ENCODE measurements at regions not wholly inside any gene's neighbourhood (a gene's known extent, or its start where the extent isn't known, plus 50 kb on each side); places are given as distances from the start of the nearest gene placed in this dataset.
A peak's percentile ranks its signal among the peaks of the same experiment; 100 is the strongest.

GRCh38 chr5:125317536-125317995, 571.1 kb upstream of the ZNF608 start:
- Histone ChIP-seq H3K4me3 (no peak overlapping the region), H3K4me1 (no peaks in the 10 kb centered on the region), H3K27ac (replicated peaks) (no peak overlapping the region), H3K27me3 (ENCODE audit: low read depth) (no peaks in the 10 kb centered on the region), H3K9me3 (replicated peaks) (peaks cover 4% of the 10 kb centered on the region), H3K36me3 (no peaks in the 10 kb centered on the region)
- no peak for DNase-seq
- intact Hi-C loops (cut with micrococcal nuclease), result no loop called here
- TF ChIP-seq, protein P1, sequence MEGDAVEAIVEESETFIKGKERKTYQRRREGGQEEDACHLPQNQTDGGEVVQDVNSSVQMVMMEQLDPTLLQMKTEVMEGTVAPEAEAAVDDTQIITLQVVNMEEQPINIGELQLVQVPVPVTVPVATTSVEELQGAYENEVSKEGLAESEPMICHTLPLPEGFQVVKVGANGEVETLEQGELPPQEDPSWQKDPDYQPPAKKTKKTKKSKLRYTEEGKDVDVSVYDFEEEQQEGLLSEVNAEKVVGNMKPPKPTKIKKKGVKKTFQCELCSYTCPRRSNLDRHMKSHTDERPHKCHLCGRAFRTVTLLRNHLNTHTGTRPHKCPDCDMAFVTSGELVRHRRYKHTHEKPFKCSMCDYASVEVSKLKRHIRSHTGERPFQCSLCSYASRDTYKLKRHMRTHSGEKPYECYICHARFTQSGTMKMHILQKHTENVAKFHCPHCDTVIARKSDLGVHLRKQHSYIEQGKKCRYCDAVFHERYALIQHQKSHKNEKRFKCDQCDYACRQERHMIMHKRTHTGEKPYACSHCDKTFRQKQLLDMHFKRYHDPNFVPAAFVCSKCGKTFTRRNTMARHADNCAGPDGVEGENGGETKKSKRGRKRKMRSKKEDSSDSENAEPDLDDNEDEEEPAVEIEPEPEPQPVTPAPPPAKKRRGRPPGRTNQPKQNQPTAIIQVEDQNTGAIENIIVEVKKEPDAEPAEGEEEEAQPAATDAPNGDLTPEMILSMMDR (IDR thresholded peaks at IDR 0.05; ENCODE audit: borderline replicate concordance), result no peak

DNA sequence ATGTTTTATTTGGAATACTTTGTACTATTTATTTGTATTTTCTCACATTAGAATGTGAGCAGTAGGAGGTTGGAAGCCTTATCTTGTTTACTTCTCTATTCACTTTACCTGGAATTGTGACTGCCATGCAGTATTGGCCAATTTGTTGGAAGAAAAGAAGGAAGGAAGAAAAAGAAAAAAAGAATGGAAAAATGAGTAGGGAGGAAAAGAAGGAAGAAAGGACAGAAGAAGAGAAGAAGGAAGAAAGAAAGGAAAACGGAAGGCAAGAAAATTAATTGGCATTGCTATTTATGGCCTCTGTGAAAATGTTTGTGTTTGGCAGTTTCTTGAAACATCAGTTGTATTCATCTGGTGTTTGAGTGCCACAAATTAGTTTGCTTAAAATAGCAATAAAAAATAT, 575.2 kb upstream of the ZNF608 start:
- H3K4me1 ChIP-seq, result peaks cover 7% of the 10 kb centered on the region
- no peak overlapping the region for H3K27ac ChIP-seq (replicated peaks)
- intact Hi-C loops (cut with micrococcal nuclease), result no loop called here
- H3K27me3 ChIP-seq (ENCODE audit: low read depth), result no peaks in the 10 kb centered on the region
- DNase-seq, result no peak
- no peaks in the 10 kb centered on the region for H3K36me3 ChIP-seq
- H3K4me3 ChIP-seq, result no peak overlapping the region
- no peaks in the 10 kb centered on the region for H3K9me3 ChIP-seq (replicated peaks)
- TF ChIP-seq, protein P1 (IDR thresholded peaks at IDR 0.05; ENCODE audit: borderline replicate concordance), result no peak

GRCh38 chr5:125323613-125324012, 577.2 kb upstream of the ZNF608 start:
- H3K9me3 ChIP-seq (replicated peaks), result no peaks in the 10 kb centered on the region
- H3K36me3 ChIP-seq, result no peaks in the 10 kb centered on the region
- H3K27me3 ChIP-seq (ENCODE audit: low read depth), result no peaks in the 10 kb centered on the region
- intact Hi-C loops (cut with micrococcal nuclease), result no loop called here
- H3K4me3 ChIP-seq, result no peak overlapping the region
- peaks cover 7% of the 10 kb centered on the region for H3K4me1 ChIP-seq
- H3K27ac ChIP-seq (replicated peaks), result no peak overlapping the region
- TF ChIP-seq, protein P1 (IDR thresholded peaks at IDR 0.05; ENCODE audit: borderline replicate concordance), result no peak
- DNase-seq, result no peak

DNA sequence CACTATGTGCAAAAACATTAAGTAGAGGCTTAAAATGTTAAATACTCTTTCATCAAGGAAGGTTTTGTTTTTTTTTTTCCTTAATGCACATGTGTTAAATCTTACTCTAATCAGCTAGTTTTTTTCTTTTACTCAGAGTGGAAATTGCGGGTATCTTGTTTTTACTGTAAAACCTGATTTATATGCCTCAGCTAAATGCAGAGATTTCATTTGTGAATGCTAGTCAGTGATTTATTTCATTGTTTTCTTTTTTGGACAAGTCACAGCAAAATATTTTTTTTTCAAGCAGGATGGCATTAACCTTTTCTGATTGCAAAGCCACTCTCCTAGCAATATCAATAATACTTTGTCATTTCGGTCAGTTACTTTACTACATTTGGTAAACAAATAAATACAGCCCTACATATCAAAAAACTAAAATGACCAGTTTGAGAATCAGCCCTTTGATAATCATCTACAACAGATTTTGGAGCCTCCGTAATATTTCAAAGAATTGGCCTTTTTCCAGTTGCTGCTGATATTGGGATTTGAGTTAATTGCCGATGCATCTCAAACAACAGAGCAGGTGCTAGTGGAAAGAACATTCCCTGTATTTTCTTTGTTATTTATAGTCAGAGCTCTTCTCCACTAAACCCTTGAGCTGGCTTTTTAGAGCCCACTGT, 579.2 kb upstream of the ZNF608 start:
- no peaks in the 10 kb centered on the region for H3K27me3 ChIP-seq (ENCODE audit: low read depth)
- TF ChIP-seq, protein P1 (IDR thresholded peaks at IDR 0.05; ENCODE audit: borderline replicate concordance), result no peak
- no peak overlapping the region for H3K27ac ChIP-seq (replicated peaks)
- H3K36me3 ChIP-seq, result no peaks in the 10 kb centered on the region
- no peak overlapping the region for H3K4me3 ChIP-seq
- intact Hi-C loops (cut with micrococcal nuclease), result no loop called here
- H3K9me3 ChIP-seq (replicated peaks), result no peaks in the 10 kb centered on the region
- DNase-seq, result no peak
- peaks cover 7% of the 10 kb centered on the region for H3K4me1 ChIP-seq

DNA sequence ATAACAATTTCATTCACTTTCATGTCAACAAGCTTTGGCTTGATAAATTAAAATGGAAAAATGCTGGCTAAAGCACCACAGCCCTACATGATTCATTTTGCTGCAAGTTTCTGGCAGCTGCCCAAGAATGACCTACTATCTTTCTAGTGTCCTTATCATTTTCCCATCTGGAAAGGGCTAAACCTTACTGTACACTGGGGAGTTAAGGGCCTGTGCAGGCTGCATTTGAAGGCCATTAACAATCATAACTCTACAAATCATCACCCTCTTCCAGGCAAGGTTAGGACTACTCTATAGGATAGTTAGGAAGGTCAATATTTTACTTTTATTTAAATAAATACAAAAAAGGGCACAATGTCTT, 579.7 kb upstream of the ZNF608 start:
- TF ChIP-seq, protein P1 (IDR thresholded peaks at IDR 0.05; ENCODE audit: borderline replicate concordance), result no peak
- Histone ChIP-seq H3K27me3 (ENCODE audit: low read depth) (no peaks in the 10 kb centered on the region), H3K4me1 (peaks cover 7% of the 10 kb centered on the region), H3K36me3 (no peaks in the 10 kb centered on the region), H3K9me3 (replicated peaks) (no peaks in the 10 kb centered on the region), H3K27ac (replicated peaks) (no peak overlapping the region), H3K4me3 (no peak overlapping the region)
- DNase-seq, result peak; percentile 17
- intact Hi-C loops (cut with micrococcal nuclease), result no loop called here

Measured in left ventricle myocardium inferior (tissue), 1 donor.